HEK293T (cell line): ENCODE measurements at regions not wholly inside any gene's neighbourhood (a gene's known extent, or its start where the extent isn't known, plus 50 kb on each side); places are given as distances from the start of the nearest gene placed in this dataset.
"Not testable (repeated sequence)": the region's sequence is repeated elsewhere in the genome, so short reads cannot be mapped to it uniquely, and the experiment has no call there.

Source experiments
- BHLHE40 ChIP-seq: fragments of 450-650 bp; IDR thresholded peaks from 2 replicates; pipeline ENCODE4 v1.6.1; 2016; ENCODE audit warnings: mild to moderate bottlenecking, moderate library complexity, borderline replicate concordance
- FOXK2 ChIP-seq: fragments of 450-650 bp; IDR thresholded peaks from 2 replicates; pipeline ENCODE4 v1.6.1; 2016; ENCODE audit warnings: mild to moderate bottlenecking
- FOXM1 ChIP-seq: fragments of 450-650 bp; IDR thresholded peaks from 2 replicates; pipeline ENCODE4 v1.6.1; 2017; ENCODE audit warnings: mild to moderate bottlenecking, borderline replicate concordance
- L3MBTL2 ChIP-seq: fragments of 450-650 bp; conservative IDR thresholded peaks from 2 replicates; pipeline ENCODE4 v1.6.1; 2016; ENCODE audit warnings: mild to moderate bottlenecking
- NFRKB ChIP-seq: fragments of 450-650 bp; IDR thresholded peaks from 2 replicates; pipeline ENCODE4 v1.6.1; 2016; ENCODE audit warnings: mild to moderate bottlenecking, moderate library complexity
- SP1 ChIP-seq: fragments of 450-650 bp; IDR thresholded peaks from 2 replicates; pipeline ENCODE4 v1.6.1; 2017
- SUZ12 ChIP-seq: fragments of 450-650 bp; IDR thresholded peaks from 2 replicates; pipeline ENCODE4 v1.6.1; 2016; ENCODE audit warnings: mild to moderate bottlenecking

DNA sequence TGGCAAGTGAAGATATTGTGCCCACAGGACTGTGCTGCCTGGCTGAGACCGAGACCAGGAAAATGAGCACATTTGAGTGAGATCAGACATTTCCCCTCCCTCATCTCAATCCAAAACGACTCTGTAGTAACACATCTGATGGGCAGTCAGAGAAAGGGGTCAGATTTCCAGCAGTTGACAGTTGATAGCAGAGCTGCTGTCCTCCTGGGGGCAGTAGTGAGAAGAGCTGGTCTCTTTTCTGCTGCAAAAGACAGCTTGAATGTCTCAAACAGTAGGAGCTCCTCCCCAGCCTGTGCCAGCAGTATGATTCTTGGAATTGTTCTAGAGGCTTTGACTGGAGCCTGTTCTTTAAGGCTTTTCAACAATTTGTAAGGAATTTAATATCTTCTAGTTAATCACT, 1396.3 kb downstream of the RPIA start:
- TF ChIP-seq SUZ12, FOXM1, SP1, BHLHE40, L3MBTL2, FOXK2, NFRKB: not testable (repeated sequence)
